WTC11 (cell line): ENCODE measurements at regions not wholly inside any gene's neighbourhood (a gene's known extent, or its start where the extent isn't known, plus 50 kb on each side); places are given as distances from the start of the nearest gene placed in this dataset.

Experiments
- ATAC-seq: fragments of 200-7000 bp; cut with Tn5 transposase; 2 replicates; pipeline ENCODE4 v1.10.0; 2021; ENCODE audit warnings: mild to moderate bottlenecking, moderate library complexity
- CTCF ChIA-PET: fragments of 300-600 bp; sonication (Branson Sonifier 250); formaldehyde crosslinking; loops from one replicate; lab custom pipeline; 2021; ENCODE audit warnings: antibody characterized with exemption; lab: Charles Lee
- POLR2A ChIA-PET: fragments of 350-600 bp; sonication (Branson Sonifier 250); formaldehyde crosslinking; loops from one replicate; lab custom pipeline; 2021; ENCODE audit warnings: antibody characterized with exemption; lab: Charles Lee
- DNase-seq: peaks from one replicate; pipeline ENCODE4 v3.0.0; 2021; ENCODE audit warnings: low spot score
- H3K27ac Mint-ChIP-seq: 2 replicates; pipeline ENCODE4 v1.8.0; 2021; ENCODE audit warnings: mixed read lengths
- H3K27me3 Mint-ChIP-seq: 2 replicates; pipeline ENCODE4 v1.8.0; 2021; ENCODE audit warnings: low read depth, mild to moderate bottlenecking, moderate library complexity, mixed read lengths
- H3K36me3 Mint-ChIP-seq: 2 replicates; pipeline ENCODE4 v1.8.0; 2021; ENCODE audit warnings: mixed read lengths
- H3K4me1 Mint-ChIP-seq: 2 replicates; pipeline ENCODE4 v1.8.0; 2022; ENCODE audit warnings: mixed read lengths
- H3K4me3 Mint-ChIP-seq: 2 replicates; pipeline ENCODE4 v1.8.0; 2021; ENCODE audit warnings: mild to moderate bottlenecking, moderate library complexity, mixed read lengths
- H3K9me3 Mint-ChIP-seq: 2 replicates; pipeline ENCODE4 v1.8.0; 2021; ENCODE audit warnings: mixed read lengths
- FOXJ3 ChIP-seq: sonication (generic); formaldehyde crosslinking; IDR thresholded peaks from 2 replicates; pipeline ENCODE4 v1.9.0; 2021; ENCODE audit warnings: missing genetic modification reagents, mild to moderate bottlenecking, borderline replicate concordance
- FOXK1 ChIP-seq: sonication (generic); formaldehyde crosslinking; IDR thresholded peaks from 2 replicates; pipeline ENCODE4 v1.8.0; 2022; ENCODE audit warnings: mild to moderate bottlenecking, moderate library complexity, missing genetic modification reagents
- HMGA2 ChIP-seq: fragments of 250-450 bp; sonication (Bioruptor Pico); IDR thresholded peaks from 2 replicates; pipeline ENCODE4 v1.4.0; 2021; ENCODE audit warnings: mild to moderate bottlenecking, moderate library complexity
- JUN ChIP-seq: sonication (generic); formaldehyde crosslinking; IDR thresholded peaks from 2 replicates; pipeline ENCODE4 v1.8.0; 2023; ENCODE audit warnings: mild to moderate bottlenecking, missing genetic modification reagents
- KAT7 ChIP-seq: sonication (generic); formaldehyde crosslinking; IDR thresholded peaks from 2 replicates; pipeline ENCODE4 v1.8.1; 2023; ENCODE audit warnings: missing genetic modification reagents, mild to moderate bottlenecking, borderline replicate concordance
- NFATC4 ChIP-seq: fragments of 250-450 bp; sonication (Bioruptor Pico); IDR thresholded peaks from 2 replicates; pipeline ENCODE4 v1.9.0; 2021; ENCODE audit warnings: mild to moderate bottlenecking
- NR2C2 ChIP-seq: sonication (generic); formaldehyde crosslinking; IDR thresholded peaks from 2 replicates; pipeline ENCODE4 v1.8.0; 2022; ENCODE audit warnings: mild to moderate bottlenecking, missing genetic modification reagents
- NR3C1 ChIP-seq: sonication (generic); formaldehyde crosslinking; conservative IDR thresholded peaks from 2 replicates; pipeline ENCODE4 v1.8.1; 2023; ENCODE audit warnings: low read depth, mild to moderate bottlenecking, missing genetic modification reagents
- OVOL2 ChIP-seq: fragments of 250-450 bp; sonication (Bioruptor Pico); IDR thresholded peaks from 2 replicates; pipeline ENCODE4 v1.9.0; 2021; ENCODE audit warnings: mild to moderate bottlenecking, borderline replicate concordance
- SP1 ChIP-seq: sonication (generic); formaldehyde crosslinking; conservative IDR thresholded peaks from 2 replicates; pipeline ENCODE4 v1.8.1; 2022; ENCODE audit warnings: missing genetic modification reagents
- USF2 ChIP-seq: sonication (generic); formaldehyde crosslinking; IDR thresholded peaks from 2 replicates; pipeline ENCODE4 v1.8.1; 2023; ENCODE audit warnings: mild to moderate bottlenecking, missing genetic modification reagents, moderate library complexity
- ZMAT4 ChIP-seq: fragments of 250-450 bp; sonication (Bioruptor Pico); IDR thresholded peaks from 2 replicates; pipeline ENCODE4 v1.9.0; 2021; ENCODE audit warnings: mild to moderate bottlenecking
- ZNF138 ChIP-seq: sonication (generic); formaldehyde crosslinking; conservative IDR thresholded peaks from 2 replicates; pipeline ENCODE4 v1.8.1; 2022; ENCODE audit warnings: mild to moderate bottlenecking, moderate library complexity, missing genetic modification reagents
- ZNF232 ChIP-seq: sonication (generic); formaldehyde crosslinking; IDR thresholded peaks from 2 replicates; pipeline ENCODE4 v1.8.0; 2022; ENCODE audit warnings: mild to moderate bottlenecking, missing genetic modification reagents
- ZNF263 ChIP-seq: sonication (generic); formaldehyde crosslinking; IDR thresholded peaks from 2 replicates; pipeline ENCODE4 v1.8.1; 2022; ENCODE audit warnings: low read depth, mild to moderate bottlenecking, moderate library complexity, missing genetic modification reagents
- ZNF317 ChIP-seq: sonication (generic); formaldehyde crosslinking; IDR thresholded peaks from 2 replicates; pipeline ENCODE4 v1.8.1; 2023; ENCODE audit warnings: low read depth, mild to moderate bottlenecking, moderate library complexity, missing genetic modification reagents, borderline replicate concordance
- ZNF396 ChIP-seq: fragments of 250-450 bp; sonication (Bioruptor Pico); IDR thresholded peaks from 2 replicates; pipeline ENCODE4 v1.8.0; 2021; ENCODE audit warnings: mild to moderate bottlenecking, moderate library complexity, borderline replicate concordance
- ZNF423 ChIP-seq: fragments of 250-450 bp; sonication (Bioruptor Pico); IDR thresholded peaks from 2 replicates; pipeline ENCODE4 v2.1.2; 2022; ENCODE audit warnings: mild to moderate bottlenecking, moderate library complexity
- TF ChIP-seq, protein P1 (sequence below): fragments of 250-450 bp; sonication (Bioruptor Pico); IDR thresholded peaks from 2 replicates; pipeline ENCODE4 v1.9.0; 2021; ENCODE audit warnings: mild to moderate bottlenecking, borderline replicate concordance
- TF ChIP-seq, protein P2 (sequence below): sonication (generic); formaldehyde crosslinking; IDR thresholded peaks from 2 replicates; pipeline ENCODE4 v1.8.1; 2022; ENCODE audit warnings: low read depth, mild to moderate bottlenecking, moderate library complexity, missing genetic modification reagents, borderline replicate concordance
- TF ChIP-seq, protein P3 (sequence below): fragments of 250-450 bp; sonication (Bioruptor Pico); conservative IDR thresholded peaks from 2 replicates; pipeline ENCODE4 v1.9.0; 2021; ENCODE audit warnings: mild to moderate bottlenecking
- TF ChIP-seq, protein P4 (sequence below): sonication (generic); formaldehyde crosslinking; conservative IDR thresholded peaks from 2 replicates; pipeline ENCODE4 v1.8.1; 2022; ENCODE audit warnings: mild to moderate bottlenecking, missing genetic modification reagents

DNA sequence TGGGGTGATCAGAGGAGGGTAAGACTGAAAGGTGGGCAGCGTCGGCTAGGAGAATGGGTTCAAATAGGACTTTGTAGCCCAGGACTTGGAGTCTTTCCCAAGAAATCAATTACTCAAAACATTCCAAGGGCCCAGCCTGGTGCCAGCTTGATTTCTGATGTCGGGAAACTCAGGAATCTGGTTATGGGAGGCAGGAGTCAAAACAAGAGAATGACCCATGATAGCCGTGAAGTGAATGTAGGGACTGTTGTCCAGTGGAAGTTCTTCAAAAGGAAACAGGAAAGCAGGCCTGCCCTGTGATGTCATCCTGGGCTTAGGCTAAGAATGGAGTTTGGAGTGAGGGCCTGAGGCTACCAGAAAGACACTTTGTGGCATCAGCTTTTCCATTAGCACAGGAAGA lies 67.4 kb upstream of the SLC14A2 start (continued):
- TF ChIP-seq, protein P1, sequence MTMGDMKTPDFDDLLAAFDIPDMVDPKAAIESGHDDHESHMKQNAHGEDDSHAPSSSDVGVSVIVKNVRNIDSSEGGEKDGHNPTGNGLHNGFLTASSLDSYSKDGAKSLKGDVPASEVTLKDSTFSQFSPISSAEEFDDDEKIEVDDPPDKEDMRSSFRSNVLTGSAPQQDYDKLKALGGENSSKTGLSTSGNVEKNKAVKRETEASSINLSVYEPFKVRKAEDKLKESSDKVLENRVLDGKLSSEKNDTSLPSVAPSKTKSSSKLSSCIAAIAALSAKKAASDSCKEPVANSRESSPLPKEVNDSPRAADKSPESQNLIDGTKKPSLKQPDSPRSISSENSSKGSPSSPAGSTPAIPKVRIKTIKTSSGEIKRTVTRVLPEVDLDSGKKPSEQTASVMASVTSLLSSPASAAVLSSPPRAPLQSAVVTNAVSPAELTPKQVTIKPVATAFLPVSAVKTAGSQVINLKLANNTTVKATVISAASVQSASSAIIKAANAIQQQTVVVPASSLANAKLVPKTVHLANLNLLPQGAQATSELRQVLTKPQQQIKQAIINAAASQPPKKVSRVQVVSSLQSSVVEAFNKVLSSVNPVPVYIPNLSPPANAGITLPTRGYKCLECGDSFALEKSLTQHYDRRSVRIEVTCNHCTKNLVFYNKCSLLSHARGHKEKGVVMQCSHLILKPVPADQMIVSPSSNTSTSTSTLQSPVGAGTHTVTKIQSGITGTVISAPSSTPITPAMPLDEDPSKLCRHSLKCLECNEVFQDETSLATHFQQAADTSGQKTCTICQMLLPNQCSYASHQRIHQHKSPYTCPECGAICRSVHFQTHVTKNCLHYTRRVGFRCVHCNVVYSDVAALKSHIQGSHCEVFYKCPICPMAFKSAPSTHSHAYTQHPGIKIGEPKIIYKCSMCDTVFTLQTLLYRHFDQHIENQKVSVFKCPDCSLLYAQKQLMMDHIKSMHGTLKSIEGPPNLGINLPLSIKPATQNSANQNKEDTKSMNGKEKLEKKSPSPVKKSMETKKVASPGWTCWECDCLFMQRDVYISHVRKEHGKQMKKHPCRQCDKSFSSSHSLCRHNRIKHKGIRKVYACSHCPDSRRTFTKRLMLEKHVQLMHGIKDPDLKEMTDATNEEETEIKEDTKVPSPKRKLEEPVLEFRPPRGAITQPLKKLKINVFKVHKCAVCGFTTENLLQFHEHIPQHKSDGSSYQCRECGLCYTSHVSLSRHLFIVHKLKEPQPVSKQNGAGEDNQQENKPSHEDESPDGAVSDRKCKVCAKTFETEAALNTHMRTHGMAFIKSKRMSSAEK (CRISPR knock-in tag) = no peak
- TF ChIP-seq JUN (CRISPR knock-in tag) (no peak), ZMAT4 (CRISPR knock-in tag) (no peak), OVOL2 (CRISPR knock-in tag) (no peak), FOXJ3 (CRISPR knock-in tag) (no peak), ZNF138 (CRISPR knock-in tag) (no peak), ZNF423 (CRISPR knock-in tag) (no peak), ZNF263 (CRISPR knock-in tag) (no peak)
- TF ChIP-seq, protein P2, sequence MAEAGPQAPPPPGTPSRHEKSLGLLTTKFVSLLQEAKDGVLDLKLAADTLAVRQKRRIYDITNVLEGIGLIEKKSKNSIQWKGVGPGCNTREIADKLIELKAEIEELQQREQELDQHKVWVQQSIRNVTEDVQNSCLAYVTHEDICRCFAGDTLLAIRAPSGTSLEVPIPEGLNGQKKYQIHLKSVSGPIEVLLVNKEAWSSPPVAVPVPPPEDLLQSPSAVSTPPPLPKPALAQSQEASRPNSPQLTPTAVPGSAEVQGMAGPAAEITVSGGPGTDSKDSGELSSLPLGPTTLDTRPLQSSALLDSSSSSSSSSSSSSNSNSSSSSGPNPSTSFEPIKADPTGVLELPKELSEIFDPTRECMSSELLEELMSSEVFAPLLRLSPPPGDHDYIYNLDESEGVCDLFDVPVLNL = no peak
- TF ChIP-seq, protein P3, sequence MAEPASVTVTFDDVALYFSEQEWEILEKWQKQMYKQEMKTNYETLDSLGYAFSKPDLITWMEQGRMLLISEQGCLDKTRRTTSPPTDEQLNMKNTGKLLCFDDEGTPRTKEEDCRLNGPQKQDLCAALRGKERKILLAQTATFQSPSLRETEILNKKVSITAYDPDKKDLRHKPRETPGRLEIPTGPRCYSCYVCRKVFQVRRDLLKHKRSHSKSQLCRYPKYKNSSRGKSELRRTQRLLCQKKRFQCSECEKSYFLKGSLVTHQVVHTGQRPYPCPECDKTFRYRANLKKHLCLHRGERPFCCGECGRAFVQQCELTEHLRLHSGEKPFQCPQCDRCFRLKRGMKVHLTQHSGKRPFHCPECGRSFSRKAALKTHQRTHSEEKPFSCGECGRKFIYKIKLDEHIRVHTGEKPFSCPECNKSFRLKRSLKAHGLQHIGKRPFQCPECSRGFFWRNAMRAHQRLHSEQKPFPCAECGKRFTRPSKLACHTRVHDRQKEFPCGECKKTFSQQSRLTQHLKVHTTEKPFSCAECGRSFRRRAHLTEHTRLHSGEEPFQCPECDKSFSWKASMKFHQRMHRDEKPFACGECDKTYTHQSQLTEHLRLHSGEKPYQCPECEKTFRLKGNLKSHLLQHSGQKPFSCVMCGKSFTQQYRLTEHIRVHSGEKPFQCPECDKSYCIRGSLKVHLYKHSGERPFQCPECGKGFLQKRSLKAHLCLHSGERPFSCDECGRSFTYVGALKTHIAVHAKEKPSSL (CRISPR knock-in tag) = no peak

GRCh38 chr18:45548614-45549013 lies 66.7 kb upstream of the SLC14A2 start:
- no peaks in the 10 kb centered on the region for H3K9me3 Mint-ChIP-seq
- H3K4me3 Mint-ChIP-seq = no peak overlapping the region
- H3K27ac Mint-ChIP-seq = no peak overlapping the region
- no peaks in the 10 kb centered on the region for H3K36me3 Mint-ChIP-seq
- H3K27me3 Mint-ChIP-seq = no peaks in the 10 kb centered on the region
- CTCF ChIA-PET = no interaction called here
- TF ChIP-seq USF2 (CRISPR knock-in tag) (no peak), NR3C1 (CRISPR knock-in tag) (no peak), SP1 (CRISPR knock-in tag) (no peak), ZNF232 (no peak), NFATC4 (no peak), FOXK1 (CRISPR knock-in tag) (no peak), HMGA2 (no peak), ZNF317 (CRISPR knock-in tag) (no peak), ZNF396 (CRISPR knock-in tag) (no peak), KAT7 (CRISPR knock-in tag) (no peak), NR2C2 (CRISPR knock-in tag) (no peak)
- TF ChIP-seq, protein P4, sequence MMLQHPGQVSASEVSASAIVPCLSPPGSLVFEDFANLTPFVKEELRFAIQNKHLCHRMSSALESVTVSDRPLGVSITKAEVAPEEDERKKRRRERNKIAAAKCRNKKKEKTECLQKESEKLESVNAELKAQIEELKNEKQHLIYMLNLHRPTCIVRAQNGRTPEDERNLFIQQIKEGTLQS (CRISPR knock-in tag) = no peak
- TF ChIP-seq, all 79 proteins: peak for 0
- DNase-seq (no peak), ATAC-seq (no peak)
- no peaks in the 10 kb centered on the region for H3K4me1 Mint-ChIP-seq
- POLR2A ChIA-PET = no interaction called here
